Ishikawa (cell line): ENCODE measurements at regions not wholly inside any gene's neighbourhood (a gene's known extent, or its start where the extent isn't known, plus 50 kb on each side); places are given as distances from the start of the nearest gene placed in this dataset.

Source experiments
- CEBPB ChIP-seq: IDR thresholded peaks from 2 replicates; pipeline ENCODE4 v1.6.1; 2012
- EP300 ChIP-seq: IDR thresholded peaks from 2 replicates; pipeline ENCODE4 v1.6.1; 2012; ENCODE audit warnings: borderline replicate concordance
- FOXM1 ChIP-seq: IDR thresholded peaks from 2 replicates; pipeline ENCODE4 v1.6.1; 2012; ENCODE audit warnings: low read depth, borderline replicate concordance
- RAD21 ChIP-seq: IDR thresholded peaks from 2 replicates; pipeline ENCODE4 v1.6.1; 2012; ENCODE audit warnings: low read depth
- REST ChIP-seq: IDR thresholded peaks from 2 replicates; pipeline ENCODE4 v1.6.1; 2012; ENCODE audit warnings: low read depth, mild to moderate bottlenecking
- TAF1 ChIP-seq: IDR thresholded peaks from 2 replicates; pipeline ENCODE4 v1.6.1; 2012; ENCODE audit warnings: low read depth, mild to moderate bottlenecking
- YY1 ChIP-seq: IDR thresholded peaks from 2 replicates; pipeline ENCODE4 v1.6.1; 2012; ENCODE audit warnings: low read depth
- TF ChIP-seq, protein P1 (sequence below): IDR thresholded peaks from 2 replicates; pipeline ENCODE4 v1.6.1; 2012

- TF ChIP-seq CEBPB, result no peak
- no peak for TF ChIP-seq TAF1
- no peak for TF ChIP-seq RAD21
- TF ChIP-seq FOXM1, result no peak
- no peak for TF ChIP-seq YY1
- no peak for TF ChIP-seq EP300
- TF ChIP-seq REST, result no peak
- TF ChIP-seq, protein P1, sequence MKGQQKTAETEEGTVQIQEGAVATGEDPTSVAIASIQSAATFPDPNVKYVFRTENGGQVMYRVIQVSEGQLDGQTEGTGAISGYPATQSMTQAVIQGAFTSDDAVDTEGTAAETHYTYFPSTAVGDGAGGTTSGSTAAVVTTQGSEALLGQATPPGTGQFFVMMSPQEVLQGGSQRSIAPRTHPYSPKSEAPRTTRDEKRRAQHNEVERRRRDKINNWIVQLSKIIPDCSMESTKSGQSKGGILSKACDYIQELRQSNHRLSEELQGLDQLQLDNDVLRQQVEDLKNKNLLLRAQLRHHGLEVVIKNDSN, result no peak
Observed at GRCh38 chr14:89469210-89470198, 52.5 kb upstream of the FOXN3 start.
